ENCODE measurements at regions not wholly inside any gene's neighbourhood (a gene's known extent, or its start where the extent isn't known, plus 50 kb on each side); places are given as distances from the start of the nearest gene placed in this dataset.
"Not testable (repeated sequence)": the region's sequence is repeated elsewhere in the genome, so short reads cannot be mapped to it uniquely, and the experiment has no call there.

GRCh38 chr15:87722941-87723691, 533.4 kb downstream of the NTRK3 start:
- DNase-seq (ENCODE audit: low spot score), result no peak

GRCh38 chr15:87720235-87720634, 536.3 kb downstream of the NTRK3 start:
- no peak for DNase-seq (ENCODE audit: low spot score)

GRCh38 chr15:87716422-87716821, 540.1 kb downstream of the NTRK3 start:
- DNase-seq (ENCODE audit: low spot score), result no peak

- no peak for DNase-seq (ENCODE audit: low spot score)
These were observed 541.3 kb downstream of the NTRK3 start for GRCh38 chr15:87715252-87715651.

GRCh38 chr15:87713475-87713879, 543.1 kb downstream of the NTRK3 start:
- DNase-seq (ENCODE audit: low spot score), result no peak

- DNase-seq (ENCODE audit: low spot score), result no peak
These were observed 544.3 kb downstream of the NTRK3 start for GRCh38 chr15:87712211-87712610.

- no peak for DNase-seq (ENCODE audit: low spot score)
These were observed 545.5 kb downstream of the NTRK3 start for GRCh38 chr15:87711026-87711425.

GRCh38 chr15:87710406-87710805, 546.1 kb downstream of the NTRK3 start:
- no peak for DNase-seq (ENCODE audit: low spot score)

GRCh38 chr15:87707566-87708130, 548.9 kb downstream of the NTRK3 start:
- DNase-seq (ENCODE audit: low spot score), result no peak

- DNase-seq (ENCODE audit: low spot score), result no peak
These were observed 549.5 kb downstream of the NTRK3 start for GRCh38 chr15:87707071-87707470.

- DNase-seq (ENCODE audit: low spot score), result no peak
These were observed 550.5 kb downstream of the NTRK3 start for GRCh38 chr15:87706001-87706400.

- DNase-seq (ENCODE audit: low spot score), result no peak
These were observed 552.3 kb downstream of the NTRK3 start for GRCh38 chr15:87704276-87704675.

GRCh38 chr15:87703327-87704111, 553.0 kb downstream of the NTRK3 start:
- DNase-seq (ENCODE audit: low spot score), result no peak

- no peak for DNase-seq (ENCODE audit: low spot score)
These were observed 554.3 kb downstream of the NTRK3 start for GRCh38 chr15:87702270-87702669.

- not testable (repeated sequence) for DNase-seq (ENCODE audit: low spot score)
These were observed 558.1 kb downstream of the NTRK3 start for GRCh38 chr15:87698467-87698866.

- DNase-seq (ENCODE audit: low spot score), result no peak
These were observed 566.8 kb downstream of the NTRK3 start for GRCh38 chr15:87689716-87690115.

- DNase-seq (ENCODE audit: low spot score), result no peak
These were observed 569.0 kb downstream of the NTRK3 start for GRCh38 chr15:87687523-87687870.

- DNase-seq (ENCODE audit: low spot score), result no peak
These were observed 569.6 kb downstream of the NTRK3 start for GRCh38 chr15:87686841-87687522.

GRCh38 chr15:87686339-87686738, 570.2 kb downstream of the NTRK3 start:
- no peak for DNase-seq (ENCODE audit: low spot score)

- DNase-seq (ENCODE audit: low spot score), result no peak
These were observed 574.0 kb downstream of the NTRK3 start for GRCh38 chr15:87682527-87682926.

- DNase-seq (ENCODE audit: low spot score), result no peak
These were observed 575.4 kb downstream of the NTRK3 start for GRCh38 chr15:87681104-87681503.

GRCh38 chr15:87680208-87680607, 576.3 kb downstream of the NTRK3 start:
- DNase-seq (ENCODE audit: low spot score), result no peak

- DNase-seq (ENCODE audit: low spot score), result no peak
These were observed 581.3 kb downstream of the NTRK3 start for GRCh38 chr15:87675271-87675670.
